Inflammatory macrophage (primary cell): ENCODE measurements at regions not wholly inside any gene's neighbourhood (a gene's known extent, or its start where the extent isn't known, plus 50 kb on each side); places are given as distances from the start of the nearest gene placed in this dataset.
"Not testable (repeated sequence)": the region's sequence is repeated elsewhere in the genome, so short reads cannot be mapped to it uniquely, and the experiment has no call there.

ENCODE experiments used
- DNase-seq, 2 donors: peaks; one replicate each; pipeline ENCODE4 v3.0.0-alpha.2; 2020 to 2022

GRCh38 chr14:55899531-55899930, 218.7 kb upstream of the PELI2 start:
- no peak for DNase-seq

DNA sequence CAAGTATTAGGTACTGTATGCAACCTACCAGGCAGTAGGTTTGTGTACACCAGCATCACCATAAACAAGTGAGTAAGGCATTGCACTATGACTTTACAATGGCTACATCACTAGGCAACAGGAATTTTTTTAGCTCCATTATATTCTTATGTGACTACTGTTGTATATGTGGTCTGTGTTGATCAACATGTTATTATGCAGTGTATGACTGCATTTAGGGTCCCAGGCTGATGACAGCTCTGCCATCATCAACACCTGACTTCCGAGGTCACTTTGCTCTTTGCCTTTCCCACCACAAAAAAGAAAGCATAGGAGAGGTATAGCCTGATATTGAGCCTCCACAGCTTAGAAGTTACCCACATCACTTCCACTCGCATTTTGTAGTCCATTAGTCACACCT, 217.5 kb upstream of the PELI2 start:
- DNase-seq: no peak

DNA sequence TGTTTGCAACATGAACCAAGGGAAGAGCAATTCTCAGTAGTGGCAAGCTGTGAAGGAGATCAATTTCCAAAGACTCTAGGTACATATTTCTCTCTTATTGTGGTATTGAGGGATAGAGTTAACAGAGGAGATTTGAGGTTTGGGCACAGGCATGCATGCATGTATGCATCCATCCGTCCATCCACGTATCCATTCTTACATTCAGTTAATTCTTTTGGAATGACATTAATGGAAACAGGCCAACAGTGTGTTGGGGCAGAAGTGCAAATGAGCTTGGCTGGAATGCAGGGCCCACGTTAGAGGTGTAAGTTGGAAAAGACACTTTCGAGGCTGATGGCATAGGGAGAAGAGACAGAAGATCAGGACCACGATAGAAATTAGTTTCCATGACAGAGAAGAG, 216.9 kb upstream of the PELI2 start:
- no peak for DNase-seq

GRCh38 chr14:55902241-55902640, 216.0 kb upstream of the PELI2 start:
- no peak for DNase-seq

GRCh38 chr14:55904086-55904485, 214.1 kb upstream of the PELI2 start:
- DNase-seq: no peak

- no peak for DNase-seq
Measured at GRCh38 chr14:55908106-55908505, 210.1 kb upstream of the PELI2 start.

- no peak for DNase-seq
Measured at GRCh38 chr14:55909879-55910278, 208.3 kb upstream of the PELI2 start.

DNA sequence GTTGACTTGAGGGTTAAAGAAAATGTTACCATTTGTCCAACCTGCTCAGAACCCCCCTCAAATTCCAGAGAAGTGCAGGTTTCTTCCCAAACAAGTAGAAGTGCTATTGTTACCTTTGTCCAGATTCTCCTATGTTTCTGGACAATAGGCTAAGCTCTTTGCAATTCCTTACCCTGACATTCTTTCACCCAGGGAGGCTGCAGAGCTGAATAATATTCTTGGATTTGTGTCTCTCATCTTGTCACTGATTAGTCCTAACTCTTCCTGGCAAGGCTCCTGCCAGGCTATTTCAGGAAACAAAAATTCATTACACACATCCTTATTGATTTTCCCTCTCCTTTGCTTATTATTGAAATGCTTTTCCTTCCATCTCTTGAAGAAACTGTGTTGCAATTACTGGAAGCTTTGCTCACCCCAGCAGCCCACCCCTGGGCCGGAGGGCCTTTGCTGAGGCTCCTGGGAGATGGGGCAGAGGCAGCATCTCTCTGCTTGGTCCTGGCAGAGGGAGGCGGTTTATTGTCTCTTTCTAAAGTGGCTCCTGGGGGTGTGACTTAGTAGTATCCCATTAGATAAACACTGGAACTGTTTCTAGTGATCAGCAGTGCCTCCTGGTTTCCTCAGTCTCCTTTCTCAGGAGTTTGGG, 207.5 kb upstream of the PELI2 start:
- DNase-seq: no peak

- no peak for DNase-seq
Measured at GRCh38 chr14:55911776-55912175, 206.4 kb upstream of the PELI2 start.

DNA sequence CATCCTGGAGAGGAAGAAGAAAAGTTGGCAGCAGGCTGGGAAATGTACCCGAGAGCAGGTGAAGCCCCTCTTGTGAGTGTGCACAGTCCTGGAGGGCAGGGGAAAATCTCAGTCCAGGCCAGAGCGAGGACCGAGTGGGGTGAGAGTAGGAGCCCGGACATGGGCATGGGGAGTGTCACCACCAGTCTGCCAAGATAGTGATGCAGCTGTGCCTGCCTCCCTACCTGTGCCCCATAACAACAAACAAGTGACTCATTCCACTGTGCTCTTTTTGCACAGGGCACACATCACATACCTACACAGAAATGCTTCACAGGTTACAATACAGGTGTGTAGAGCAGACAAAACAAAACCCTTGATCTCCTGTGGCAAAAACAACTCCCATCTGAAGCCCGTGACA, 205.9 kb upstream of the PELI2 start:
- no peak for DNase-seq

DNA sequence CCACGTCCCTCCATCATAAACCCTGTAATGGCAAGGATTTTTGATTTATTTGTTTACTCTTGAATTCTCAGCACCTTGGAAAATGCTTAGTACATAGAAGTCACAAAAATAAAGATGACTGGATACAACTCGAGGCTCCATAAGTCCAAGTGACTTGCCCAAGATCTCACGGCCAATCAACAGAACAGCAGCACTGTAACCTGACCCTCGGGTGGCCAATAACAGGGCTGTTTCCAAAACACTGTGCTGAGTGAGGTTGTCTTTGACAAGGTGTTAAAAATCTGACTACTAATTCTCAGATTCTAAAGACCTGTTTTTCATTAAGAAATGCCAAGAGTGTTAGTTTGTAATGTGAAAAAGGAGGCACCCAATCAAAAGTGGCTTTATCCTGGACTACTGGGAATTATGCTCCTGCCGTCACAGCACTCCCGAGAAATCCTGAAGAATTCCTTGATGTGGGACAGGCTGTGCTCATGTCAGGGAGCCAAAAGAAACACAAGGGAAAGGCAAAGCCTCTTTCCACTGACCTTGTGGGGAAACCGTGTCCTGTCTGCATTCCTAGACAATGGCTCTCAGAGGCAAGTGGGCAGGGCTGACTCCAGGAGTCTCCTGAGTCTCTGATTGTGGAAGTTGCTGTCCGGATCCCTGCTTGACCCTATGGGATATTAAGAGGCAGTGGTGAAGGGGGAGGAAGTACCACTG, 204.7 kb upstream of the PELI2 start:
- no peak for DNase-seq

GRCh38 chr14:55914771-55915170, 203.4 kb upstream of the PELI2 start:
- DNase-seq: no peak

- no peak for DNase-seq
Measured at GRCh38 chr14:55915456-55915855, 202.8 kb upstream of the PELI2 start.

GRCh38 chr14:55919800-55920199, 198.4 kb upstream of the PELI2 start:
- DNase-seq: not testable (repeated sequence)

GRCh38 chr14:55921511-55921910, 196.7 kb upstream of the PELI2 start:
- DNase-seq: no peak

- no peak for DNase-seq
Measured at GRCh38 chr14:55926007-55926406, 192.2 kb upstream of the PELI2 start.

DNA sequence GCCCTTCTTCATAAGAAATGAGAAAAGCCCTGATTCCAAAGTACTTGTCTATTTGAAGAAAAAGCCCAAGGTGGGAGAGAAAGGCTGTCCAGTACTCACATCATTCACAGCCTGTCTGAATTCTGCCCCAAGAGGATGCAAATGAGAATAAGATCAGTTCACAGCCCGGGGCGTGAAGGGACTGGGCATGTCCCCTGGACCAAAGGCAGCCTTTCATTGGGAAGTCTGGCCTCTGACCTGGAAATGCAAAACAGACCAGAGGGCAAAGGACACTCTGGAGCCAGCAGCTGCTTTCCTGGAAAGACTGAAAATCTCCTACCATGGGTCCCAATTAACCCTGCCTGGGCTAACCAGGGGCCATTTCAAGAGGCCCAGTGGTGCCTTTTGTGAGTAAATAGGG, 191.2 kb upstream of the PELI2 start:
- no peak for DNase-seq

DNA sequence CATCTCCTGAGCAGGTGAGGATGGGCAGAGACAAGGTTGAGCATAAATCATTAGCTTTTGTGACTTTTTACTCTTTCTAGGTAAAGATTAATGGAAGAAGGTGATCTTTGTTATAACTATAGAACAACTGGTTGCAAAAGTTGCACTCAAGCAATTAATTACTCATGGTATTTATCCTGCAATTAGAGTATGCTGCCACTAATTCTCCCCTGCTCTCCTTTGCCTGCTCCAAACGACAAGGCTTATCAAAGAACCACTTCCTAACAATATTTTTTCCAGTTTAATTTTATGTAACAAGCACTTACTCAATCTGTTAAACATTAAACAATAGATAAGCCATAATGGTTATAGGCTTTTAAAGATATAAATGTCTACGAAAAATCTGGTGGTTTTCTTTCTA, 189.9 kb upstream of the PELI2 start:
- no peak for DNase-seq

- DNase-seq: no peak
Measured at GRCh38 chr14:55929136-55929535, 189.1 kb upstream of the PELI2 start.

DNA sequence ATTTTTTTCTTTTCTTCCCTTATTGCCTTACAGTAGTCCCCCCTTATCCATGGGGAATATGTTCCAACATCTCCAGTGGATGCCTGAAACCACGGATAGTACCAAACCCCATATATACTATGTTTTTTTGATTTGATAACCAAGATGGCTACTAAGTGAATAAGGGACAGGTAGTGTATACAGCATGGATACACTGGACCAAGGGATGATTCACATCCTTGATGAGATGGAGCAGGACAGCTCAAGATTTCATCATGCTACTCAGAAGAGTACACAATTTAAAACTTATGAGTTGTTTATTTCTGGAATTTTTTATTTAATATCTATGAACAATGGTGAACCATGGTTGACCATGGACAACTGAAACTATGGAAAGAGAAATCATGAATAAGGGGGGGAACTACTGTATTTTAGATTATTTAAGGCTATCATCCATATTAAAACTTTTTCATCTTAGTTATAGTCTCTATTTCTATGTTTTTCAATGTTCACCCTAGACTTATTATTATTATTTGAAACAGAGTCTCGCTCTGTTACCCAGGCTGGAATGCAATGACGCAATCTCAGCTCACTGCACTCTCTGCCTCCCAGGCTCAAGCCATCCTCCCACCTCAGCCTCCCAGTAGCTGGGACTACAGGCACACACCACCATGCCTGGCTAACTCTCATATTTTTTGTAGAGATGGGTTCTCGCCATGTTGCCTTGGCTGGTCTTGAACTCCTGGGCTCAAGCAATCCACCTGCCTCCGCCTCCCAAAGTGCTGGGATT, 188.0 kb upstream of the PELI2 start:
- DNase-seq: no peak

DNA sequence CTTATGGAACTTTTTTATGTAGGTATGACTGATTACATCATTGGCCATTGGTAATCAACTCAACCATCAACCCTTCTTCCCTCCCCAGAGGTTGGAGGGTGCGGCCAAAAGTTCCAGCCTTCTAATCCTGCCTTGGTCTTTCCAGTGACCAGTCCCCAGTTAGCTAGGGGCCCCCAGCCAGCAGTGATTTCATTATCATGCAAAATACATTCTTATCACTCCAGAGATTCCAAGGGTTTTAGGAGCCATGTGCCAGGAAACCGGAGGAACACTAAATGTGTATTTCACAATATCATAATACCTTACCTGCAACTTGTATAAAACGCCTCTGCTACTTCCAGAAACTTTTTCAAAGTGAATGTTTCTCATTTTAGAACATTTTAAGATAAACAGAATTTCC, 181.5 kb upstream of the PELI2 start:
- no peak for DNase-seq

- peak in 1 of 2 donors; percentile 37 for DNase-seq
Measured at GRCh38 chr14:55938249-55938791, 179.9 kb upstream of the PELI2 start.

DNA sequence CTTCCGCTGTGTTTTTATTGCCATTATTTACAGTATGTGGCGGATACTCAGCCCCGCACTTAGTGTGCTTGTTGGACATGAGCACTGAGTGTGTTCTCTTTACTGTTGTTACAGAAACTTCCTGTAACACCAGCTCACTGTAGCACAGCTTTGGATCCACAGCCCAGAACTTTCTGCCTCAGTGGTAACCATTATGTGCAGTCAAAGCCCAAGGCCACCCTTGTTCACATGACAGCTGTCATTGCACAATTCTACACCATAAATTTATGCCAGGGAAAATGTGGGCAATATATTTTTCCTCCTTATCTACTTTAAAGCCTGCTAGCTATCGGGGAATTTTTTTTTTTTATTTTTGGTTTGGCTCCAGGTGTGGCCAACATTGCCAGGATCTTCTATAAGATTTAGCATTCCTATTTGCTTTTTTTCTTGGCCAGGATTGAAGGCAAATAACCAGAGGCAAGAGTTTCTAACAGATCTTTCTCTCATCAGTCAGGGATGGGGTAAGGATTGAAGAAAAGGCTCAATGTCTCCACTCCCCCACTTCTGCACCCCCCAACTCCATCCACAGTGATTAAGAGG, 176.0 kb upstream of the PELI2 start:
- DNase-seq: no peak
